ENCODE measurements at regions not wholly inside any gene's neighbourhood (a gene's known extent, or its start where the extent isn't known, plus 50 kb on each side); places are given as distances from the start of the nearest gene placed in this dataset.

GRCh38 chr7:96899108-96899507 is 106.2 kb upstream of the DLX6 start:
- no peak for TF ChIP-seq CTCF (IDR thresholded peaks at IDR 0.05)
- no peak overlapping the region for H3K27ac ChIP-seq
- intact Hi-C loops (cut with DNase I) = no loop called here
- H3K27me3 ChIP-seq = no peaks in the 10 kb centered on the region
- H3K4me1 ChIP-seq = no peaks in the 10 kb centered on the region
- no peaks in the 10 kb centered on the region for H3K9me3 ChIP-seq
- H3K36me3 ChIP-seq = no peaks in the 10 kb centered on the region
- H3K4me3 ChIP-seq = no peak overlapping the region
- ATAC-seq (no peak), DNase-seq (no peak)

- no peaks in the 10 kb centered on the region for H3K27me3 ChIP-seq
- no peaks in the 10 kb centered on the region for H3K9me3 ChIP-seq
- ATAC-seq (no peak), DNase-seq (no peak)
- H3K4me3 ChIP-seq = no peak overlapping the region
- no peaks in the 10 kb centered on the region for H3K36me3 ChIP-seq
- no peak for TF ChIP-seq CTCF (IDR thresholded peaks at IDR 0.05)
- intact Hi-C loops (cut with DNase I) = no loop called here
- no peaks in the 10 kb centered on the region for H3K4me1 ChIP-seq
- no peak overlapping the region for H3K27ac ChIP-seq
Observed at GRCh38 chr7:96901822-96902445, 103.4 kb upstream of the DLX6 start.

- H3K36me3 ChIP-seq = no peaks in the 10 kb centered on the region
- ATAC-seq = no peak
- H3K9me3 ChIP-seq = no peaks in the 10 kb centered on the region
- H3K27me3 ChIP-seq = no peaks in the 10 kb centered on the region
- H3K4me1 ChIP-seq = no peaks in the 10 kb centered on the region
- TF ChIP-seq CTCF (IDR thresholded peaks at IDR 0.05) = no peak
- no peak overlapping the region for H3K27ac ChIP-seq
- intact Hi-C loops (cut with DNase I) = no loop called here
- H3K4me3 ChIP-seq = no peak overlapping the region
- no peak for DNase-seq
Observed at GRCh38 chr7:96903906-96904305, 101.4 kb upstream of the DLX6 start.

GRCh38 chr7:96910486-96910885 is 94.9 kb upstream of the DLX6 start:
- Histone ChIP-seq H3K36me3 (no peaks in the 10 kb centered on the region), H3K4me1 (no peaks in the 10 kb centered on the region), H3K9me3 (no peaks in the 10 kb centered on the region), H3K27me3 (no peaks in the 10 kb centered on the region), H3K4me3 (no peak overlapping the region), H3K27ac (no peak overlapping the region)
- DNase-seq (no peak), ATAC-seq (no peak)
- intact Hi-C loops (cut with DNase I) = no loop called here
- TF ChIP-seq CTCF (IDR thresholded peaks at IDR 0.05) = no peak

DNA sequence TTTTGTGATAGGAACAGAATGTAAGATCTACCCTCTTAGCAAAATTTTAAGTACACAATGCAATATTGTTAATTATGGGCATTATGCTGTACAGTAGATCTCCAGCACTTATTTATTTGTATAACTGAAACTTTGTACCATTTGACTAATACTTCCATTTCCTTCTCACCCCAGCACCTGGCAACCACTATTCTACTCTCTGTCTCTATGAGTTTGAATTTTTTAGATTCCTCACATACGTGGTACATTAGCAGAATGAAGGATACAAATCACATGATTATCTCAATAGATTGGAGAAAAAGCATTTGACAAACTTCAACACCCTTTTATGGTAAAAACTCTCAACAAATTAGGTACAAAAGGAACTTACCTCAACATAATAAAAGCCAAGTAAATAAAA is 90.3 kb upstream of the DLX6 start:
- no peaks in the 10 kb centered on the region for H3K9me3 ChIP-seq
- no peak overlapping the region for H3K27ac ChIP-seq
- no peak for TF ChIP-seq CTCF (IDR thresholded peaks at IDR 0.05)
- ATAC-seq (no peak), DNase-seq (no peak)
- intact Hi-C loops (cut with DNase I) = no loop called here
- H3K36me3 ChIP-seq = no peaks in the 10 kb centered on the region
- H3K27me3 ChIP-seq = no peaks in the 10 kb centered on the region
- H3K4me1 ChIP-seq = no peaks in the 10 kb centered on the region
- H3K4me3 ChIP-seq = no peak overlapping the region

Data from left lung (tissue), 4 donors.